GM12891 (cell line): ENCODE measurements at regions not wholly inside any gene's neighbourhood (a gene's known extent, or its start where the extent isn't known, plus 50 kb on each side); places are given as distances from the start of the nearest gene placed in this dataset.

Source experiments
- POLR2A ChIP-seq: IDR thresholded peaks from 2 replicates; pipeline ENCODE4 v1.6.1; 2011; ENCODE audit warnings: low read depth, low read length, control low read depth
- POLR2AphosphoS5 ChIP-seq: IDR thresholded peaks from 2 replicates; pipeline ENCODE4 v1.6.1; 2011; ENCODE audit warnings: low read depth, low read length, control low read depth
- SPI1 ChIP-seq: IDR thresholded peaks from 2 replicates; pipeline ENCODE4 v1.6.1; 2011; ENCODE audit warnings: low read depth, low read length, control low read depth
- TAF1 ChIP-seq: IDR thresholded peaks from 2 replicates; pipeline ENCODE4 v1.6.1; 2011; ENCODE audit warnings: low read depth, low read length, control low read depth

DNA sequence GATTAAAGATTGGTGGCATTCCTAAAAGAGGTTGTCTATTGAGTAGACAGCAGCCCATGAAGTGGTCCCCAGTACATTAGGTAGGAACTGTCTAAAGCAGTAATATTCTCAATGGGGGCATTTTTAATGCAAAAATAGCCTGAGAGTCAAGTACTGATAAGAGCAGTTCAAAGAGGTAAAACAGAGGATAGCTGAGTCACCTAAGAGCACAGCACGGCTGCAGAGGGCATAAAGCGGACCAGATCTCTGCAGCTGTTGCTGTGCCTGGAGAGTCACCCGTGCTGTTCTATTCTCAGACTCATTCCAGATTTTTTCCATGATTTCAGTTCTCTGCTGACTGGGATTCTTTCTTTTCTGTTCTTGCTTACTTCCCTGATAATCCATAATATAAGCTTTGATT lies 313.2 kb downstream of the OLFM3 start:
- no peak for TF ChIP-seq POLR2A
- no peak for TF ChIP-seq POLR2AphosphoS5
- no peak for TF ChIP-seq SPI1
- TF ChIP-seq TAF1: no peak
